ENCODE measurements at regions not wholly inside any gene's neighbourhood (a gene's known extent, or its start where the extent isn't known, plus 50 kb on each side); places are given as distances from the start of the nearest gene placed in this dataset.

DNA sequence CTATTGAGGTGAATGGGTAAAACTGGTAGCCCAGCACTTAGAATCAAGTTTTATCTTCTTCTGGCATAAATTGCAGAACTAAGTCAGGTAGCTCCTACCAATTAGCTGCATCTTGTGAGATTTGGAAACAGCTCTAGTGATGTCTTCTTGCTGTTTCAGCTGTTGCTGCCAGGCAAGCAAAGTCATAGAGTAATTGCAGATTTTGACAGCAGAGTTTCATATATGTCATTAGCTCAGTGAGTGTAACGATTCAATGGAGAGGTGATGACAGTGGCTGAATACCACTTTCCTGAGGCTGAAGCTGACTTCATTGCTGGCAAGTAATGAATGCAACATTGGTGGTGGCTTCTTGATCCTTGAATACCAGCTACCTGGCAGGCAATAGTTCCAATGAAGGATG, 1109.7 kb upstream of the CDH18 start:
- no peak for ATAC-seq
- Histone ChIP-seq H3K4me1 (no peaks in the 10 kb centered on the region), H3K27me3 (no peaks in the 10 kb centered on the region), H3K4me3 (no peak overlapping the region), H3K27ac (no peak overlapping the region), H3K9me3 (no peaks in the 10 kb centered on the region), H3K36me3 (replicated peaks in 1 of 2; ENCODE audit: insufficient read depth in 1 of 2, low read depth in 2 of 2) (no peaks in the 10 kb centered on the region)
- DNase-seq: no peak
- no peak for TF ChIP-seq POLR2A (IDR thresholded peaks at IDR 0.05)
- TF ChIP-seq, protein P1, sequence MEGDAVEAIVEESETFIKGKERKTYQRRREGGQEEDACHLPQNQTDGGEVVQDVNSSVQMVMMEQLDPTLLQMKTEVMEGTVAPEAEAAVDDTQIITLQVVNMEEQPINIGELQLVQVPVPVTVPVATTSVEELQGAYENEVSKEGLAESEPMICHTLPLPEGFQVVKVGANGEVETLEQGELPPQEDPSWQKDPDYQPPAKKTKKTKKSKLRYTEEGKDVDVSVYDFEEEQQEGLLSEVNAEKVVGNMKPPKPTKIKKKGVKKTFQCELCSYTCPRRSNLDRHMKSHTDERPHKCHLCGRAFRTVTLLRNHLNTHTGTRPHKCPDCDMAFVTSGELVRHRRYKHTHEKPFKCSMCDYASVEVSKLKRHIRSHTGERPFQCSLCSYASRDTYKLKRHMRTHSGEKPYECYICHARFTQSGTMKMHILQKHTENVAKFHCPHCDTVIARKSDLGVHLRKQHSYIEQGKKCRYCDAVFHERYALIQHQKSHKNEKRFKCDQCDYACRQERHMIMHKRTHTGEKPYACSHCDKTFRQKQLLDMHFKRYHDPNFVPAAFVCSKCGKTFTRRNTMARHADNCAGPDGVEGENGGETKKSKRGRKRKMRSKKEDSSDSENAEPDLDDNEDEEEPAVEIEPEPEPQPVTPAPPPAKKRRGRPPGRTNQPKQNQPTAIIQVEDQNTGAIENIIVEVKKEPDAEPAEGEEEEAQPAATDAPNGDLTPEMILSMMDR (IDR thresholded peaks at IDR 0.05): no peak
- 45 to 67% methylated on average over 1 of the region's 1 CpG for WGBS, 2 donors
- intact Hi-C loops (cut with DNase I): no loop called here

GRCh38 chr5:21094619-21095018, 1106.6 kb upstream of the CDH18 start:
- H3K9me3 ChIP-seq: no peaks in the 10 kb centered on the region
- DNase-seq (no peak), ATAC-seq (no peak)
- H3K36me3 ChIP-seq (replicated peaks in 1 of 2; ENCODE audit: insufficient read depth in 1 of 2, low read depth in 2 of 2): no peaks in the 10 kb centered on the region
- no peaks in the 10 kb centered on the region for H3K27me3 ChIP-seq
- no peak overlapping the region for H3K4me3 ChIP-seq
- no peaks in the 10 kb centered on the region for H3K4me1 ChIP-seq
- intact Hi-C loops (cut with DNase I): no loop called here
- no peak overlapping the region for H3K27ac ChIP-seq
- 55 to 63% methylated on average over 2 of the region's 2 CpGs for WGBS, 2 donors
- TF ChIP-seq, protein P1 (IDR thresholded peaks at IDR 0.05): no peak
- TF ChIP-seq POLR2A (IDR thresholded peaks at IDR 0.05): no peak

GRCh38 chr5:21087766-21088165, 1099.8 kb upstream of the CDH18 start:
- H3K4me1 ChIP-seq: no peaks in the 10 kb centered on the region
- no peaks in the 10 kb centered on the region for H3K36me3 ChIP-seq (replicated peaks in 1 of 2; ENCODE audit: insufficient read depth in 1 of 2, low read depth in 2 of 2)
- TF ChIP-seq, protein P1 (IDR thresholded peaks at IDR 0.05): no peak
- no peak for TF ChIP-seq POLR2A (IDR thresholded peaks at IDR 0.05)
- intact Hi-C loops (cut with DNase I): no loop called here
- ATAC-seq (no peak), DNase-seq (no peak)
- no peak overlapping the region for H3K27ac ChIP-seq
- H3K4me3 ChIP-seq: no peak overlapping the region
- no peaks in the 10 kb centered on the region for H3K27me3 ChIP-seq
- 38 to 48% methylated on average over 1 of the region's 1 CpG for WGBS, 2 donors
- H3K9me3 ChIP-seq: no peaks in the 10 kb centered on the region

DNA sequence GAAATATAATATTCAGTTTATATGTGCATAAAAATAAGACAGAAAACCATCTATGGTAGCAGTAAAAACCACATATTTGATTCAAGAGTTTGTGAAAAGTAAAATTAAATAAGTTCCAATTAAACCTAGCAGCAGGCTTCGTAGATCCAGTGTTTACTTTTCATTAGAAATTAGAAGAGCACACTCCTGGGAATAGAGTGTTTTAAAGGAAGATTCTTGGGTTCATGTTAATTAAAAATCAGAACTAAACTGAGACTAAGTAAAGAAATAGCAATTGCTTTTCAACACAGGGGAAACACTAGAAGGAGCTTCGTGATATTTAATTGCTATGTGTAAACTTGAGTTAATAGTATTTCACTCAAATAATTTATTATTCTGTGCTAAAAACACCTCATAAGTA, 1097.8 kb upstream of the CDH18 start:
- no peaks in the 10 kb centered on the region for H3K36me3 ChIP-seq (replicated peaks in 1 of 2; ENCODE audit: insufficient read depth in 1 of 2, low read depth in 2 of 2)
- intact Hi-C loops (cut with DNase I): no loop called here
- no peak for TF ChIP-seq POLR2A (IDR thresholded peaks at IDR 0.05)
- TF ChIP-seq, protein P1 (IDR thresholded peaks at IDR 0.05): no peak
- no peak overlapping the region for H3K27ac ChIP-seq
- no peaks in the 10 kb centered on the region for H3K4me1 ChIP-seq
- H3K4me3 ChIP-seq: no peak overlapping the region
- WGBS, 2 donors: 34 to 37% methylated on average over 2 of the region's 2 CpGs
- no peaks in the 10 kb centered on the region for H3K27me3 ChIP-seq
- no peak for ATAC-seq
- no peak for DNase-seq
- H3K9me3 ChIP-seq: no peaks in the 10 kb centered on the region

GRCh38 chr5:21071986-21072385, 1084.0 kb upstream of the CDH18 start:
- no peak overlapping the region for H3K27ac ChIP-seq
- no peaks in the 10 kb centered on the region for H3K4me1 ChIP-seq
- intact Hi-C loops (cut with DNase I): no loop called here
- no peaks in the 10 kb centered on the region for H3K27me3 ChIP-seq
- TF ChIP-seq, protein P1 (IDR thresholded peaks at IDR 0.05): no peak
- no peak for TF ChIP-seq POLR2A (IDR thresholded peaks at IDR 0.05)
- DNase-seq (no peak), ATAC-seq (no peak)
- 47 to 72% methylated on average over 5 of the region's 5 CpGs for WGBS, 2 donors
- H3K4me3 ChIP-seq: no peak overlapping the region
- no peaks in the 10 kb centered on the region for H3K9me3 ChIP-seq
- no peaks in the 10 kb centered on the region for H3K36me3 ChIP-seq (replicated peaks in 1 of 2; ENCODE audit: insufficient read depth in 1 of 2, low read depth in 2 of 2)
